CD14-positive monocyte (primary cell): ENCODE measurements at regions not wholly inside any gene's neighbourhood (a gene's known extent, or its start where the extent isn't known, plus 50 kb on each side); places are given as distances from the start of the nearest gene placed in this dataset.

Experiments used
- DNase-seq, 3 donors: peaks; one replicate each; pipeline ENCODE4 v3.0.0-alpha.2; 2011 to 2022
- H2AFZ ChIP-seq: 2 replicates; pipeline ENCODE4 v1.6.0; 2012; ENCODE audit warnings: mild to moderate bottlenecking, low read depth, low read length, inconsistent platforms; ENCODE audit not compliant: insufficient read depth, poor library complexity, severe bottlenecking
- H3K27ac ChIP-seq, 2 donors: 1 replicate in 1 of 2; 2 replicates in 1 of 2; pipeline ENCODE4 v1.5.1; 2012 to 2013; ENCODE audit warnings: low read length in 2 of 2, control low read depth in 1 of 2, inconsistent platforms in 1 of 2, low read depth in 1 of 2, mild to moderate bottlenecking in 1 of 2
- H3K27me3 ChIP-seq, 2 donors: one replicate each; pipeline versions ENCODE4 v1.6.0 to v1.6.1; 2011 to 2013; ENCODE audit warnings: low read length in 2 of 2; ENCODE audit not compliant: control insufficient read depth in 2 of 2, insufficient read depth in 2 of 2
- H3K36me3 ChIP-seq, 2 donors: replicated peaks in 1 of 2; 1 replicate in 1 of 2; 2 replicates in 1 of 2; pipeline versions ENCODE4 v1.5.1 to v1.6.1; 2012 to 2013; ENCODE audit warnings: low read length in 2 of 2, control low read depth in 1 of 2, inconsistent platforms in 1 of 2, mild to moderate bottlenecking in 1 of 2; ENCODE audit not compliant: insufficient read depth in 2 of 2, control insufficient read depth in 1 of 2
- H3K4me1 ChIP-seq, 2 donors: 1 replicate in 1 of 2; 2 replicates in 1 of 2; pipeline versions ENCODE4 v1.5.1 to v1.6.1; 2012 to 2013; ENCODE audit warnings: low read length in 2 of 2, control low read depth in 1 of 2, inconsistent platforms in 1 of 2, mild to moderate bottlenecking in 1 of 2, moderate library complexity in 1 of 2; ENCODE audit not compliant: insufficient read depth in 2 of 2, control insufficient read depth in 1 of 2
- H3K4me2 ChIP-seq: replicated peaks from 2 replicates; pipeline ENCODE3; 2012; ENCODE audit warnings: low read length, moderate library complexity, mild to moderate bottlenecking; ENCODE audit not compliant: poor library complexity, severe bottlenecking; ENCODE audit errors: extremely low read depth
- H3K4me3 ChIP-seq, 3 experiments: fragments of 200-600 bp in 1 of 3; sonication (generic) in 1 of 3; replicated peaks in 1 of 3; 1 replicate in 2 of 3; 2 replicates in 1 of 3; pipeline ENCODE4 v1.5.1; 2011 to 2013; ENCODE audit warnings: low read length in 3 of 3, mild to moderate bottlenecking in 3 of 3, control low read depth in 2 of 3, low read depth in 2 of 3, inconsistent platforms in 1 of 3, moderate library complexity in 1 of 3
- H3K79me2 ChIP-seq: 2 replicates; pipeline ENCODE4 v1.6.0; 2012; ENCODE audit warnings: mild to moderate bottlenecking, control low read depth, inconsistent platforms, low read length, moderate library complexity; ENCODE audit not compliant: insufficient read depth
- H3K9ac ChIP-seq: 2 replicates; pipeline ENCODE4 v1.6.0; 2017; ENCODE audit warnings: low read length, mild to moderate bottlenecking; ENCODE audit not compliant: insufficient read depth, poor library complexity, severe bottlenecking
- H3K9me3 ChIP-seq, 2 donors: replicated peaks in 1 of 2; 1 replicate in 1 of 2; 2 replicates in 1 of 2; pipeline versions ENCODE4 v1.5.1 to v1.6.1; 2012 to 2013; ENCODE audit warnings: low read length in 2 of 2, control low read depth in 1 of 2; ENCODE audit not compliant: control insufficient read depth in 1 of 2, insufficient read depth in 1 of 2
- H4K20me1 ChIP-seq: 2 replicates; pipeline ENCODE4 v1.6.0; 2012; ENCODE audit warnings: mild to moderate bottlenecking, low read length, control low read depth, moderate library complexity; ENCODE audit not compliant: insufficient read depth
- H3K27ac Mint-ChIP-seq, 7 donors: one replicate each; pipeline ENCODE4 v1.8.0; 2020; ENCODE audit warnings: mild to moderate bottlenecking in 7 of 7, mixed read lengths in 7 of 7, moderate library complexity in 6 of 7, inconsistent platforms in 2 of 7
- H3K27me3 Mint-ChIP-seq, 3 donors: one replicate each; pipeline ENCODE4 v1.8.0; 2021 to 2022; ENCODE audit warnings: low read depth in 3 of 3, mild to moderate bottlenecking in 3 of 3, mixed read lengths in 3 of 3, moderate library complexity in 3 of 3, inconsistent platforms in 1 of 3
- H3K36me3 Mint-ChIP-seq, 2 donors: one replicate each; pipeline ENCODE4 v1.8.0; 2020; ENCODE audit warnings: mixed read lengths in 2 of 2, inconsistent platforms in 1 of 2, mild to moderate bottlenecking in 1 of 2
- H3K4me1 Mint-ChIP-seq: one replicate; pipeline ENCODE4 v1.8.0; 2020; ENCODE audit warnings: mild to moderate bottlenecking, mixed read lengths
- H3K4me3 Mint-ChIP-seq, 2 donors: one replicate each; pipeline ENCODE4 v1.8.0; 2020; ENCODE audit warnings: mild to moderate bottlenecking in 2 of 2, mixed read lengths in 2 of 2, moderate library complexity in 1 of 2
- H3K9me3 Mint-ChIP-seq, 7 donors: one replicate each; pipeline ENCODE4 v1.8.0; 2020 to 2022; ENCODE audit warnings: mixed read lengths in 7 of 7, mild to moderate bottlenecking in 6 of 7, moderate library complexity in 6 of 7, inconsistent platforms in 2 of 7
- CTCF ChIP-seq: fragments of 200-600 bp; IDR thresholded peaks from one replicate; pipeline ENCODE4 v1.8.0; 2022; ENCODE audit warnings: antibody characterized with exemption, mild to moderate bottlenecking
- WGBS: methylation state at CpG from one replicate; pipeline ENCODE4 v1.1.5; 2013; ENCODE audit warnings: missing lambda C conversion rate; ENCODE audit not compliant: insufficient coverage; 5-methylcytosine and 5-hydroxymethylcytosine counted together
- intact Hi-C, 2 donors: fragments of 100-400 bp; cut with micrococcal nuclease; formaldehyde crosslinking; loops; one replicate each; pipeline versions ENCODE4 v1.15.0 to v1.15.1; 2023

GRCh38 chr18:64337018-64337417 is 188.1 kb upstream of the LINC00305 start:
- WGBS: 86% methylated on average over 1 of the region's 2 CpGs
- Histone ChIP-seq H3K4me3 (no peak overlapping the region), H3K9me3 (no peaks in the 10 kb centered on the region), H3K36me3 (no peaks in the 10 kb centered on the region), H3K27ac (no peak overlapping the region), H3K27me3 (no peaks in the 10 kb centered on the region), H2AFZ (no peak overlapping the region), H3K9ac (no peak overlapping the region), H3K4me2 (no peak overlapping the region), H3K4me1 (no peaks in the 10 kb centered on the region), H3K79me2 (no peaks in the 10 kb centered on the region), H4K20me1 (no peaks in the 10 kb centered on the region)
- Mint-ChIP-seq H3K4me3 (no peak overlapping the region), H3K27ac (no peak overlapping the region), H3K36me3 (no peaks in the 10 kb centered on the region), H3K4me1 (no peaks in the 10 kb centered on the region), H3K27me3 (peaks cover 0 to 2% (median 1%) of the 10 kb centered on the region in 3 donors), H3K9me3 (peaks cover 0 to 10% (median 2%) of the 10 kb centered on the region in 7 donors)
- no peak for DNase-seq
- no peak for TF ChIP-seq CTCF
- intact Hi-C loops: no loop called here

- no CpG with 5 or more reads among the region's 2 CpGs for WGBS
- H3K27ac Mint-ChIP-seq: no peak overlapping the region
Measured at GRCh38 chr18:64334748-64335147, 185.9 kb upstream of the LINC00305 start.

More at GRCh38 chr18:64334748-64335147, 185.9 kb upstream of the LINC00305 start:
- no peaks in the 10 kb centered on the region for H3K79me2 ChIP-seq
- no peak overlapping the region for H3K27ac ChIP-seq
- no peak overlapping the region for H3K4me2 ChIP-seq
- H3K36me3 ChIP-seq: no peaks in the 10 kb centered on the region
- no peaks in the 10 kb centered on the region for H3K4me1 Mint-ChIP-seq
- no peaks in the 10 kb centered on the region for H3K4me1 ChIP-seq
- H3K9me3 ChIP-seq: no peaks in the 10 kb centered on the region
- no peak for TF ChIP-seq CTCF
- intact Hi-C loops: no loop called here
- H3K27me3 ChIP-seq: no peaks in the 10 kb centered on the region
- H3K4me3 Mint-ChIP-seq: no peak overlapping the region
- H3K36me3 Mint-ChIP-seq: no peaks in the 10 kb centered on the region
- H4K20me1 ChIP-seq: no peaks in the 10 kb centered on the region
- H3K27me3 Mint-ChIP-seq: peaks cover 0 to 2% (median 0%) of the 10 kb centered on the region in 3 donors
- no peak overlapping the region for H3K4me3 ChIP-seq
- H3K9ac ChIP-seq: no peak overlapping the region
- no peak for DNase-seq
- peaks cover 0 to 3% (median 0%) of the 10 kb centered on the region in 7 donors for H3K9me3 Mint-ChIP-seq
- H2AFZ ChIP-seq: no peak overlapping the region
